AG04450 (cell line): ENCODE measurements at regions not wholly inside any gene's neighbourhood (a gene's known extent, or its start where the extent isn't known, plus 50 kb on each side); places are given as distances from the start of the nearest gene placed in this dataset.
"Not testable (repeated sequence)": the region's sequence is repeated elsewhere in the genome, so short reads cannot be mapped to it uniquely, and the experiment has no call there.

Source experiments
- CTCF ChIA-PET: fragments of 300-600, 350-600 bp; formaldehyde crosslinking; extraction: SDS; loops from one replicate; lab custom pipeline; 2022; ENCODE audit warnings: antibody characterized with exemption, inconsistent platforms; lab: Charles Lee
- POLR2A ChIA-PET: fragments of 350-600 bp; formaldehyde crosslinking; extraction: SDS; loops from one replicate; lab custom pipeline; 2021; ENCODE audit warnings: antibody characterized with exemption, inconsistent platforms; lab: Yijun Ruan, JAX
- DNase-seq: peaks from one replicate; pipeline ENCODE4 v3.0.0-alpha.2; 2011; ENCODE audit warnings: low read depth, low spot score
- H3K27ac ChIP-seq: one replicate; pipeline ENCODE4 v1.5.1; 2012; ENCODE audit warnings: low read depth, low read length, control low read depth
- H3K27me3 ChIP-seq: one replicate; pipeline ENCODE4 v1.6.0; 2012; ENCODE audit warnings: low read length; ENCODE audit not compliant: control insufficient read depth, insufficient read depth
- H3K4me3 ChIP-seq: 2 replicates; pipeline ENCODE4 v1.5.1; 2011; ENCODE audit warnings: mild to moderate bottlenecking, low read depth, low read length, control low read depth
- H3K9me3 ChIP-seq: 2 replicates; pipeline ENCODE4 v1.5.1; 2012; ENCODE audit warnings: low read length; ENCODE audit not compliant: control insufficient read depth, insufficient read depth
- CTCF ChIP-seq: IDR thresholded peaks from 2 replicates; pipeline ENCODE4 v1.5.1; 2011; ENCODE audit warnings: low read depth, low read length, control low read depth, inconsistent platforms

GRCh38 chr15:92749216-92749615, 93.6 kb upstream of the FAM174B start:
- POLR2A ChIA-PET = no interaction called here

GRCh38 chr15:92749946-92750345, 94.4 kb upstream of the FAM174B start:
- ChIA-PET POLR2A (no interaction called here), CTCF (no interaction called here)
- DNase-seq = no peak
- Histone ChIP-seq H3K4me3 (no peak overlapping the region), H3K27ac (no peak overlapping the region), H3K9me3 (no peaks in the 10 kb centered on the region), H3K27me3 (no peaks in the 10 kb centered on the region)
- no peak for TF ChIP-seq CTCF

More at GRCh38 chr15:92749216-92749615, 93.6 kb upstream of the FAM174B start:
- no peak for DNase-seq
- no peak for TF ChIP-seq CTCF
- no peaks in the 10 kb centered on the region for H3K27me3 ChIP-seq
- H3K9me3 ChIP-seq = no peaks in the 10 kb centered on the region
- no peak overlapping the region for H3K4me3 ChIP-seq
- CTCF ChIA-PET = no interaction called here
- no peak overlapping the region for H3K27ac ChIP-seq

- H3K27me3 ChIP-seq = no peaks in the 10 kb centered on the region
- DNase-seq = no peak
- CTCF ChIA-PET = interaction anchor here (0.5 to 1.2 kb wide), 2 partner anchors 12 to 37 kb away, joined by 3 to 5 read pairs; no protein-coding TSS in a partner anchor
- H3K4me3 ChIP-seq = no peak overlapping the region
- no peak overlapping the region for H3K27ac ChIP-seq
- POLR2A ChIA-PET = no interaction called here
- no peak for TF ChIP-seq CTCF
- no peaks in the 10 kb centered on the region for H3K9me3 ChIP-seq
These were observed 96.0 kb upstream of the FAM174B start for GRCh38 chr15:92751528-92751927.

- ChIA-PET CTCF (no interaction called here), POLR2A (no interaction called here)
- DNase-seq = no peak
- no peak for TF ChIP-seq CTCF
- no peaks in the 10 kb centered on the region for H3K27me3 ChIP-seq
- no peaks in the 10 kb centered on the region for H3K9me3 ChIP-seq
- no peak overlapping the region for H3K4me3 ChIP-seq
- H3K27ac ChIP-seq = no peak overlapping the region
These were observed 98.0 kb upstream of the FAM174B start for GRCh38 chr15:92753591-92753990.

GRCh38 chr15:92763459-92763858, 107.9 kb upstream of the FAM174B start:
- DNase-seq = no peak
- no peak for TF ChIP-seq CTCF
- H3K27ac ChIP-seq = no peak overlapping the region
- H3K4me3 ChIP-seq = no peak overlapping the region
- POLR2A ChIA-PET = no interaction called here
- H3K9me3 ChIP-seq = no peaks in the 10 kb centered on the region
- no peaks in the 10 kb centered on the region for H3K27me3 ChIP-seq
- CTCF ChIA-PET = interaction anchor here (0.6 to 0.7 kb wide), 2 partner anchors 12 to 254 kb away, joined by 3 to 5 read pairs; no protein-coding TSS in a partner anchor

- DNase-seq, POLR2A ChIA-PET, CTCF ChIA-PET: not testable (repeated sequence)
These were observed 112.6 kb upstream of the FAM174B start for GRCh38 chr15:92768131-92768530.

More at GRCh38 chr15:92768131-92768530, 112.6 kb upstream of the FAM174B start:
- H3K9me3 ChIP-seq, H3K27me3 ChIP-seq, H3K27ac ChIP-seq, H3K4me3 ChIP-seq: not testable (repeated sequence)
